ENCODE measurements at regions not wholly inside any gene's neighbourhood (a gene's known extent, or its start where the extent isn't known, plus 50 kb on each side); places are given as distances from the start of the nearest gene placed in this dataset.

GRCh38 chr4:100736641-100737451, 219.0 kb upstream of the EMCN start:
- DNase-seq (ENCODE audit: low read depth), result peak; percentile 94

- DNase-seq (ENCODE audit: low read depth), result no peak
Measured at GRCh38 chr4:100728861-100729260, 211.0 kb upstream of the EMCN start.

- no peak for DNase-seq (ENCODE audit: low read depth)
Measured at GRCh38 chr4:100722866-100723459, 205.1 kb upstream of the EMCN start.

- DNase-seq (ENCODE audit: low read depth), result no peak
Measured at GRCh38 chr4:100722133-100722532, 204.3 kb upstream of the EMCN start.

- no peak for DNase-seq (ENCODE audit: low read depth)
Measured at GRCh38 chr4:100721490-100721889, 203.7 kb upstream of the EMCN start.

- no peak for DNase-seq (ENCODE audit: low read depth)
Measured at GRCh38 chr4:100721077-100721476, 203.3 kb upstream of the EMCN start.

- DNase-seq (ENCODE audit: low read depth), result no peak
Measured at GRCh38 chr4:100716416-100716815, 198.6 kb upstream of the EMCN start.

GRCh38 chr4:100708776-100709175, 191.0 kb upstream of the EMCN start:
- no peak for DNase-seq (ENCODE audit: low read depth)

- DNase-seq (ENCODE audit: low read depth), result no peak
Measured at GRCh38 chr4:100707786-100708185, 190.0 kb upstream of the EMCN start.

GRCh38 chr4:100696531-100696930, 178.7 kb upstream of the EMCN start:
- DNase-seq (ENCODE audit: low read depth), result no peak

GRCh38 chr4:100695871-100696270, 178.0 kb upstream of the EMCN start:
- no peak for DNase-seq (ENCODE audit: low read depth)

GRCh38 chr4:100695039-100695654, 177.3 kb upstream of the EMCN start:
- no peak for DNase-seq (ENCODE audit: low read depth)

- no peak for DNase-seq (ENCODE audit: low read depth)
Measured at GRCh38 chr4:100694467-100694866, 176.6 kb upstream of the EMCN start.

GRCh38 chr4:100690812-100691211, 173.0 kb upstream of the EMCN start:
- DNase-seq (ENCODE audit: low read depth), result no peak

GRCh38 chr4:100688368-100688767, 170.5 kb upstream of the EMCN start:
- DNase-seq (ENCODE audit: low read depth), result no peak

- DNase-seq (ENCODE audit: low read depth), result no peak
Measured at GRCh38 chr4:100682477-100683218, 164.8 kb upstream of the EMCN start.

GRCh38 chr4:100681289-100681688, 163.5 kb upstream of the EMCN start:
- DNase-seq (ENCODE audit: low read depth), result no peak

- DNase-seq (ENCODE audit: low read depth), result no peak
Measured at GRCh38 chr4:100679926-100680325, 162.1 kb upstream of the EMCN start.

- DNase-seq (ENCODE audit: low read depth), result no peak
Measured at GRCh38 chr4:100674976-100675375, 157.2 kb upstream of the EMCN start.

- DNase-seq (ENCODE audit: low read depth), result no peak
Measured at GRCh38 chr4:100657187-100657586, 139.4 kb upstream of the EMCN start.

- no peak for DNase-seq (ENCODE audit: low read depth)
Measured at GRCh38 chr4:100651499-100652175, 133.8 kb upstream of the EMCN start.

GRCh38 chr4:100649417-100649816, 131.6 kb upstream of the EMCN start:
- no peak for DNase-seq (ENCODE audit: low read depth)

Data from M059J (cell line).